Keratinocyte (primary cell): ENCODE measurements at regions not wholly inside any gene's neighbourhood (a gene's known extent, or its start where the extent isn't known, plus 50 kb on each side); places are given as distances from the start of the nearest gene placed in this dataset.

Experiments
- DNase-seq: peaks from one replicate; pipeline ENCODE4 v3.0.0-alpha.2; 2011; ENCODE audit warnings: low read depth, missing footprints, low spot score
- FAIRE-seq: peaks from 2 replicates; lab custom pipeline; 2011; peaks lifted over from hg19 to GRCh38; lab: Jason Lieb, UNC
- H2AFZ ChIP-seq: 2 replicates; pipeline ENCODE4 v1.6.0; 2012; ENCODE audit warnings: low read length, control low read depth, inconsistent platforms; ENCODE audit not compliant: control insufficient read depth
- H3K27ac ChIP-seq: 2 replicates; pipeline ENCODE4 v1.5.1; 2011; ENCODE audit warnings: low read length; ENCODE audit not compliant: control insufficient read depth, insufficient read depth
- H3K27me3 ChIP-seq: 3 replicates; pipeline ENCODE4 v1.6.0; 2011; ENCODE audit warnings: low read length; ENCODE audit not compliant: control insufficient read depth, insufficient read depth; ENCODE audit errors: extremely low read depth
- H3K36me3 ChIP-seq, 2 experiments: 2 replicates in 1 of 2; 3 replicates in 1 of 2; pipeline ENCODE4 v1.5.1; 2011; ENCODE audit warnings: low read length in 2 of 2, mild to moderate bottlenecking in 1 of 2; ENCODE audit not compliant: control insufficient read depth in 2 of 2, insufficient read depth in 2 of 2; ENCODE audit errors: extremely low read depth in 1 of 2
- H3K4me1 ChIP-seq: 3 replicates; pipeline ENCODE4 v1.5.1; 2011; ENCODE audit warnings: low read length; ENCODE audit not compliant: control insufficient read depth, insufficient read depth; ENCODE audit errors: extremely low read depth
- H3K4me2 ChIP-seq: 3 replicates; pipeline ENCODE4 v1.6.0; 2011; ENCODE audit warnings: low read depth, low read length; ENCODE audit not compliant: control insufficient read depth, insufficient read depth; ENCODE audit errors: extremely low read depth
- H3K4me3 ChIP-seq, 3 experiments: fragments of 200-600 bp in 1 of 3; sonication (generic) in 1 of 3; 2 replicates in 2 of 3; 3 replicates in 1 of 3; pipeline ENCODE4 v1.5.1; 2011 to 2016; ENCODE audit warnings: low read length in 3 of 3, mild to moderate bottlenecking in 3 of 3, control low read depth in 2 of 3, inconsistent platforms in 1 of 3, low read depth in 1 of 3, mixed read lengths in 1 of 3, mixed run types in 1 of 3, moderate library complexity in 1 of 3; ENCODE audit not compliant: control insufficient read depth in 2 of 3, insufficient read depth in 2 of 3; ENCODE audit errors: extremely low read depth in 1 of 3
- H3K79me2 ChIP-seq: 2 replicates; pipeline ENCODE4 v1.6.0; 2012; ENCODE audit warnings: low read length; ENCODE audit not compliant: control insufficient read depth, insufficient read depth
- H3K9ac ChIP-seq: 3 replicates; pipeline ENCODE4 v1.6.0; 2011; ENCODE audit warnings: low read length; ENCODE audit not compliant: control insufficient read depth, insufficient read depth; ENCODE audit errors: extremely low read depth
- H3K9me1 ChIP-seq: 3 replicates; pipeline ENCODE4 v1.6.0; 2011; ENCODE audit warnings: low read length; ENCODE audit not compliant: control insufficient read depth, insufficient read depth; ENCODE audit errors: extremely low read depth
- H3K9me3 ChIP-seq: 2 replicates; pipeline ENCODE4 v1.5.1; 2012; ENCODE audit warnings: low read depth, low read length; ENCODE audit not compliant: control insufficient read depth
- H4K20me1 ChIP-seq: 3 replicates; pipeline ENCODE4 v1.6.0; 2011; ENCODE audit warnings: low read length; ENCODE audit not compliant: control insufficient read depth, insufficient read depth; ENCODE audit errors: extremely low read depth
- EZH2 ChIP-seq: IDR thresholded peaks from one replicate; pipeline ENCODE4 v1.6.1; 2012; ENCODE audit warnings: inconsistent platforms, mild to moderate bottlenecking, low read length, moderate library complexity
- dilution Hi-C: fragments of 300-500 bp; cut with MboI; formaldehyde crosslinking; loops from one replicate; pipeline ENCODE4 v1.7.0; 2020; ENCODE audit warnings: low sequenced_read_pairs; ENCODE audit not compliant: extremely low pct_ligation_motif_present
- TF ChIP-seq, protein P1 (sequence below), 3 experiments: IDR thresholded peaks in 1 of 3; conservative IDR thresholded peaks in 1 of 3; optimal IDR thresholded peaks in 1 of 3; 2 replicates in 2 of 3; 3 replicates in 1 of 3; pipeline versions ENCODE3 to v1.5.1; 2011; ENCODE audit warnings: low read length in 3 of 3, mild to moderate bottlenecking in 3 of 3, moderate library complexity in 2 of 3, control low read depth in 1 of 3, inconsistent platforms in 1 of 3; ENCODE audit not compliant: insufficient read depth in 2 of 3; ENCODE audit errors: extremely low read depth in 1 of 3

DNA sequence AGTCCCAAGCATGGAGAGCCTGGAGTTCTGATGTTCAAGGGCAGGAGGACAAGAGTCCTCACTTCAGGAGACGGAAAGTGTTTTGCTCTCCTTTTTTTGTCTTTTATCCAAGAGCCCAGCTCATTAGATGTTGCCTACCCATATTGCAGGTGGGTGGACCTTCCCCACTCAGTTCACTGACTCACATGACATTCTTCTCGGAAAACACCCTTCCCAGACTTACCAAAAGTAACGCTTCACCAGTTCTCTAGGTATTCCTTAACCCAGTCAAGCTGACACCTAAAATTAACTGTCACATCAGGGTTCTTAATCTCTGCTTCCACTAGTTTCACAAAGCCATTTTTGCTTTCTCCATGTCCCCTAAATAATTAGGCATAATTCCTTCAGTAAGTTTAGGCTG is 2215.4 kb upstream of the PCDH20 start:
- no peaks in the 10 kb centered on the region for H4K20me1 ChIP-seq
- H3K27ac ChIP-seq: no peak overlapping the region
- dilution Hi-C loops: no loop called here
- no peak overlapping the region for H3K9ac ChIP-seq
- no peaks in the 10 kb centered on the region for H3K4me1 ChIP-seq
- H3K4me2 ChIP-seq: no peak overlapping the region
- H2AFZ ChIP-seq: no peak overlapping the region
- FAIRE-seq (no peak), DNase-seq (no peak)
- no peaks in the 10 kb centered on the region for H3K9me3 ChIP-seq
- H3K36me3 ChIP-seq: no peaks in the 10 kb centered on the region
- H3K79me2 ChIP-seq: no peaks in the 10 kb centered on the region
- H3K9me1 ChIP-seq: no peaks in the 10 kb centered on the region
- TF ChIP-seq, protein P1, sequence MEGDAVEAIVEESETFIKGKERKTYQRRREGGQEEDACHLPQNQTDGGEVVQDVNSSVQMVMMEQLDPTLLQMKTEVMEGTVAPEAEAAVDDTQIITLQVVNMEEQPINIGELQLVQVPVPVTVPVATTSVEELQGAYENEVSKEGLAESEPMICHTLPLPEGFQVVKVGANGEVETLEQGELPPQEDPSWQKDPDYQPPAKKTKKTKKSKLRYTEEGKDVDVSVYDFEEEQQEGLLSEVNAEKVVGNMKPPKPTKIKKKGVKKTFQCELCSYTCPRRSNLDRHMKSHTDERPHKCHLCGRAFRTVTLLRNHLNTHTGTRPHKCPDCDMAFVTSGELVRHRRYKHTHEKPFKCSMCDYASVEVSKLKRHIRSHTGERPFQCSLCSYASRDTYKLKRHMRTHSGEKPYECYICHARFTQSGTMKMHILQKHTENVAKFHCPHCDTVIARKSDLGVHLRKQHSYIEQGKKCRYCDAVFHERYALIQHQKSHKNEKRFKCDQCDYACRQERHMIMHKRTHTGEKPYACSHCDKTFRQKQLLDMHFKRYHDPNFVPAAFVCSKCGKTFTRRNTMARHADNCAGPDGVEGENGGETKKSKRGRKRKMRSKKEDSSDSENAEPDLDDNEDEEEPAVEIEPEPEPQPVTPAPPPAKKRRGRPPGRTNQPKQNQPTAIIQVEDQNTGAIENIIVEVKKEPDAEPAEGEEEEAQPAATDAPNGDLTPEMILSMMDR (optimal IDR thresholded peaks at IDR 0.05 in 1 of 3, IDR thresholded peaks at IDR 0.05 in 1 of 3, conservative IDR thresholded peaks at IDR 0.05 in 1 of 3; ENCODE audit: extremely low read depth in 1 of 3, insufficient read depth in 2 of 3, low read length in 3 of 3): no peak
- TF ChIP-seq EZH2: no peak
- H3K4me3 ChIP-seq: no peak overlapping the region
- no peaks in the 10 kb centered on the region for H3K27me3 ChIP-seq

DNA sequence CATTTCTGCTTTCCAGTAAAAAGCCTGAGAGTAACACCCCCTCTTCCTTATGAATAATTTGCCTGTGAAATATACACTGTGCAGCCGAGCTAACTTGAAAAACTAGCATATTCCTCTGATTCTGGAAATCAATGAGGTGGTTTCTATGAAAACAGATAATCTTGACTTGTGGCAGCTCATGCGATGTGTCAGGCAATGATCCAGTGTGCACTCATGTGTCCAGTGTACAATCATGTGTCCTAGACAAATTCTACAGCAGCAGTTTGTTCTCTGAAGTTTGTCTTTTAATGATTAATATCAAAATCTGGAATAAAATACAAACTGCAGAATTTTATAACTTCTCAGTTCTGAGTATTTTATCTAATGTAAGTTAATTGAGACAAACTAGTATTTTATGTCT is 2213.9 kb upstream of the PCDH20 start:
- Histone ChIP-seq H3K9me3 (no peaks in the 10 kb centered on the region), H3K9ac (no peak overlapping the region), H2AFZ (no peak overlapping the region), H3K27me3 (no peaks in the 10 kb centered on the region), H3K36me3 (no peaks in the 10 kb centered on the region), H3K79me2 (no peaks in the 10 kb centered on the region), H3K4me2 (no peak overlapping the region), H3K4me3 (no peak overlapping the region), H3K9me1 (no peaks in the 10 kb centered on the region), H3K27ac (no peak overlapping the region), H3K4me1 (no peaks in the 10 kb centered on the region), H4K20me1 (no peaks in the 10 kb centered on the region)
- dilution Hi-C loops: no loop called here
- TF ChIP-seq, protein P1 (optimal IDR thresholded peaks at IDR 0.05 in 1 of 3, IDR thresholded peaks at IDR 0.05 in 1 of 3, conservative IDR thresholded peaks at IDR 0.05 in 1 of 3; ENCODE audit: extremely low read depth in 1 of 3, insufficient read depth in 2 of 3, low read length in 3 of 3): no peak
- no peak for TF ChIP-seq EZH2
- FAIRE-seq (no peak), DNase-seq (no peak)
